Panc1 (cell line): ENCODE measurements at regions not wholly inside any gene's neighbourhood (a gene's known extent, or its start where the extent isn't known, plus 50 kb on each side); places are given as distances from the start of the nearest gene placed in this dataset.

Experiments
- ATAC-seq: fragments of 200-7000 bp; cut with Tn5 transposase; 2 replicates; pipeline ENCODE4 v1.9.1; 2020; ENCODE audit warnings: mild to moderate bottlenecking, moderate library complexity
- BruUV-seq: library from RNA; stranded (reverse); fragments of 400-500 nt; replicated peaks from 2 replicates; lab custom pipeline; 2021; lab: Mats Ljungman, UMichigan
- CTCF ChIA-PET: fragments of 300-600 bp; sonication (Branson Sonifier 250); formaldehyde crosslinking; loops from one replicate; lab custom pipeline; 2022; ENCODE audit warnings: antibody characterized with exemption; lab: Charles Lee
- POLR2A ChIA-PET: fragments of 300-600 bp; sonication (Branson Sonifier 250); formaldehyde crosslinking; loops from one replicate; lab custom pipeline; 2022; ENCODE audit warnings: antibody characterized with exemption; lab: Charles Lee
- DNase-seq: peaks from one replicate; pipeline ENCODE4 v3.0.0-alpha.2; 2010; ENCODE audit warnings: low read depth, low spot score
- H3K27ac ChIP-seq: 2 replicates; pipeline ENCODE4 v1.5.1; 2011; ENCODE audit warnings: mild to moderate bottlenecking, low read length, inconsistent platforms
- H3K27me3 ChIP-seq: fragments of 200-500 bp; sonication (Bioruptor generic); 2 replicates; pipeline ENCODE4 v1.6.0; 2014; ENCODE audit warnings: low read length, inconsistent platforms; ENCODE audit not compliant: control insufficient read depth, insufficient read depth
- H3K36me3 ChIP-seq: fragments of 200-500 bp; sonication (Bioruptor generic); 2 replicates; pipeline ENCODE4 v1.5.1; 2014; ENCODE audit warnings: inconsistent platforms, mild to moderate bottlenecking, low read length, moderate library complexity; ENCODE audit not compliant: control insufficient read depth, insufficient read depth
- H3K4me1 ChIP-seq: 2 replicates; pipeline ENCODE4 v1.5.1; 2011; ENCODE audit warnings: inconsistent platforms, mild to moderate bottlenecking, low read length, moderate library complexity; ENCODE audit not compliant: control insufficient read depth, insufficient read depth
- H3K4me3 ChIP-seq, 2 experiments: 2 replicates each; pipeline ENCODE4 v1.5.1; 2011 to 2012; ENCODE audit warnings: low read depth in 2 of 2, low read length in 2 of 2, mild to moderate bottlenecking in 2 of 2, inconsistent platforms in 1 of 2, moderate library complexity in 1 of 2
- H3K9me3 ChIP-seq: fragments of 200-500 bp; sonication (Bioruptor generic); 2 replicates; pipeline ENCODE4 v1.5.1; 2014; ENCODE audit warnings: low read depth, mild to moderate bottlenecking, inconsistent platforms, low read length, moderate library complexity; ENCODE audit not compliant: control insufficient read depth, insufficient read depth
- POLR2AphosphoS5 ChIP-seq: IDR thresholded peaks from 2 replicates; pipeline ENCODE4 v1.6.1; 2012; ENCODE audit warnings: mild to moderate bottlenecking, low read depth, low read length, moderate library complexity
- SIN3A ChIP-seq: IDR thresholded peaks from 2 replicates; pipeline ENCODE4 v1.6.1; 2012; ENCODE audit warnings: low read depth, mild to moderate bottlenecking, low read length, moderate library complexity, borderline replicate concordance; ENCODE audit not compliant: insufficient read depth
- TCF7L2 ChIP-seq: IDR thresholded peaks from 2 replicates; pipeline ENCODE4 v1.6.1; 2011; ENCODE audit warnings: mild to moderate bottlenecking, low read depth, low read length, inconsistent platforms
- in situ Hi-C: cut with HindIII; loops from 2 replicates; pipeline ENCODE4 v1.10.0; 2016; ENCODE audit warnings: low sequenced_read_pairs, low pct_unique_long_range_greater_than_20kb
- intact Hi-C: fragments of 100-400 bp; cut with micrococcal nuclease; formaldehyde crosslinking; loops from one replicate; pipeline ENCODE4 v1.10.0; 2022; ENCODE audit not compliant: unreplicated experiment
- TF ChIP-seq, protein P1 (sequence below), 2 experiments: IDR thresholded peaks; 2 replicates each; pipeline ENCODE4 v1.6.1; 2011 to 2012; ENCODE audit warnings: low read depth in 2 of 2, control low read depth in 1 of 2, low read length in 1 of 2, mild to moderate bottlenecking in 1 of 2, moderate library complexity in 1 of 2; ENCODE audit not compliant: insufficient read depth in 1 of 2
- TF ChIP-seq, protein P2 (sequence below): fragments of 450-650 bp; IDR thresholded peaks from 2 replicates; pipeline ENCODE4 v1.5.1; 2017; ENCODE audit warnings: mild to moderate bottlenecking

DNA sequence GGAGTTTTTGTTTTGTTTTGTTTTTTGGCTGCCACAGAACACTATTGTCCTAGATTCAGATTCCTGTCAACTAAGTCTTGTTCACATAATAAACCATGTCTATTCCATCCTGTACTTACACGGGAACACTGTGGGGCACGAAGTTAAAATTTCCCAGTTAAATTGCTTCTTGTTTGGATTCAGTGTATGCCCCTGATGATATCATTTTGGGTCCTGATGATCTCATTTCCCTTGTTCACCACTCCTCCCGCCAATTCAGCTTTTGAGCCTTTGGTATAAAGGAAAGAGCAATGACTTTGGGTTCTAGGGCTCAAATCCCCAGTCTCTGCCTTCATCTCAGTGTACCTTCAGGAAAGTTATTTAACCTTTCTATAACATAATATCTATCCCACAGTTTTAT, 333.5 kb downstream of the FBXW7 start:
- H3K27me3 ChIP-seq = no peaks in the 10 kb centered on the region; the same call in 1 of the 2 replicates
- H3K27ac ChIP-seq = no peak overlapping the region
- in situ Hi-C loops = no loop called here
- H3K4me1 ChIP-seq = no peaks in the 10 kb centered on the region
- POLR2A ChIA-PET = no interaction called here
- no TSS peak for BruUV-seq
- DNase-seq (no peak), ATAC-seq (no peak)
- CTCF ChIA-PET = no interaction called here
- no peaks in the 10 kb centered on the region for H3K36me3 ChIP-seq
- H3K4me3 ChIP-seq = no peak overlapping the region
- intact Hi-C loops = no loop called here
- H3K9me3 ChIP-seq = no peaks in the 10 kb centered on the region
- TF ChIP-seq, protein P1, sequence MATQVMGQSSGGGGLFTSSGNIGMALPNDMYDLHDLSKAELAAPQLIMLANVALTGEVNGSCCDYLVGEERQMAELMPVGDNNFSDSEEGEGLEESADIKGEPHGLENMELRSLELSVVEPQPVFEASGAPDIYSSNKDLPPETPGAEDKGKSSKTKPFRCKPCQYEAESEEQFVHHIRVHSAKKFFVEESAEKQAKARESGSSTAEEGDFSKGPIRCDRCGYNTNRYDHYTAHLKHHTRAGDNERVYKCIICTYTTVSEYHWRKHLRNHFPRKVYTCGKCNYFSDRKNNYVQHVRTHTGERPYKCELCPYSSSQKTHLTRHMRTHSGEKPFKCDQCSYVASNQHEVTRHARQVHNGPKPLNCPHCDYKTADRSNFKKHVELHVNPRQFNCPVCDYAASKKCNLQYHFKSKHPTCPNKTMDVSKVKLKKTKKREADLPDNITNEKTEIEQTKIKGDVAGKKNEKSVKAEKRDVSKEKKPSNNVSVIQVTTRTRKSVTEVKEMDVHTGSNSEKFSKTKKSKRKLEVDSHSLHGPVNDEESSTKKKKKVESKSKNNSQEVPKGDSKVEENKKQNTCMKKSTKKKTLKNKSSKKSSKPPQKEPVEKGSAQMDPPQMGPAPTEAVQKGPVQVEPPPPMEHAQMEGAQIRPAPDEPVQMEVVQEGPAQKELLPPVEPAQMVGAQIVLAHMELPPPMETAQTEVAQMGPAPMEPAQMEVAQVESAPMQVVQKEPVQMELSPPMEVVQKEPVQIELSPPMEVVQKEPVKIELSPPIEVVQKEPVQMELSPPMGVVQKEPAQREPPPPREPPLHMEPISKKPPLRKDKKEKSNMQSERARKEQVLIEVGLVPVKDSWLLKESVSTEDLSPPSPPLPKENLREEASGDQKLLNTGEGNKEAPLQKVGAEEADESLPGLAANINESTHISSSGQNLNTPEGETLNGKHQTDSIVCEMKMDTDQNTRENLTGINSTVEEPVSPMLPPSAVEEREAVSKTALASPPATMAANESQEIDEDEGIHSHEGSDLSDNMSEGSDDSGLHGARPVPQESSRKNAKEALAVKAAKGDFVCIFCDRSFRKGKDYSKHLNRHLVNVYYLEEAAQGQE (IDR thresholded peaks at IDR 0.05; ENCODE audit: insufficient read depth in 1 of 2, low read depth in 2 of 2, low read length in 1 of 2) = no peak
- TF ChIP-seq, protein P2, sequence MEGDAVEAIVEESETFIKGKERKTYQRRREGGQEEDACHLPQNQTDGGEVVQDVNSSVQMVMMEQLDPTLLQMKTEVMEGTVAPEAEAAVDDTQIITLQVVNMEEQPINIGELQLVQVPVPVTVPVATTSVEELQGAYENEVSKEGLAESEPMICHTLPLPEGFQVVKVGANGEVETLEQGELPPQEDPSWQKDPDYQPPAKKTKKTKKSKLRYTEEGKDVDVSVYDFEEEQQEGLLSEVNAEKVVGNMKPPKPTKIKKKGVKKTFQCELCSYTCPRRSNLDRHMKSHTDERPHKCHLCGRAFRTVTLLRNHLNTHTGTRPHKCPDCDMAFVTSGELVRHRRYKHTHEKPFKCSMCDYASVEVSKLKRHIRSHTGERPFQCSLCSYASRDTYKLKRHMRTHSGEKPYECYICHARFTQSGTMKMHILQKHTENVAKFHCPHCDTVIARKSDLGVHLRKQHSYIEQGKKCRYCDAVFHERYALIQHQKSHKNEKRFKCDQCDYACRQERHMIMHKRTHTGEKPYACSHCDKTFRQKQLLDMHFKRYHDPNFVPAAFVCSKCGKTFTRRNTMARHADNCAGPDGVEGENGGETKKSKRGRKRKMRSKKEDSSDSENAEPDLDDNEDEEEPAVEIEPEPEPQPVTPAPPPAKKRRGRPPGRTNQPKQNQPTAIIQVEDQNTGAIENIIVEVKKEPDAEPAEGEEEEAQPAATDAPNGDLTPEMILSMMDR = no peak
- TF ChIP-seq SIN3A = no peak

DNA sequence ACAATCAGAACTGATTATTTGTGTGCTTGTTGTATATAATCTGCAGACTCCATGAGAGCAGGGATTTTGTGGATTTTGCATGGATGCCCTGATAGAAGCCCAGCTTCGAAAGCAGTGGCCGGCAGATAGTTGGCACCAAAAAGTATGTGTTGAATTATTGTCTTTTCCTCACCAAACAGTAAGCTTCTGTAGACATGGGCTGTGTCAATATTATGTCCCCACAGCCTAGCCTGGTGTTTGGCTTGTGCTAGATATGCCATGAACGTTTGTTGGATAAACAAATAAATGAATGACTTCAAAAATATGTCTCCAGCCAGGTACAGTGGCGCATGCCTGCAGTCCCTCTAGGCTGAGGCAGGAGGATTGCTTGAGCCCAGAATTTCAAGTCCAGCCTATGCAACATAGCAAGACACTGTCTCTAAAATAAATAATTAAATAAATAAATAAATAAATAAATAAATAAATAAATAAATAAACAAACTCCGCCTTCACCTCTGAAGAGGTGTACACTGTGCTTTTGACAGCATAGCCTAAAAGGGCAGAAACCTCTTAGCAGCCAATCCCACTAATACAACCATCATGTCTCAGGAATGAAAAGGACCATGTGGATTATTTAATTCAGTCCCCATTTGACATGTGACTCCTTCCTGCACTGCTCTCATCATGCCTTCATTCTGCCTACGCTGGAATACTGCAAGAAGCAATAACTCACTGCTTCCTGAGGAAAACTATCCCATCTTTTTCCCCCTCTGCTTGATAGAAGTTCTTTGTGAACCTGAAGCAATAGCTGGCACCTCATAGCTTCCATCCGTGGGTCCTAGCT, 335.2 kb downstream of the FBXW7 start:
- Histone ChIP-seq H3K27me3 (no peaks in the 10 kb centered on the region; the same call in 1 of the 2 replicates), H3K27ac (no peak overlapping the region), H3K9me3 (no peaks in the 10 kb centered on the region), H3K36me3 (no peaks in the 10 kb centered on the region), H3K4me1 (no peaks in the 10 kb centered on the region), H3K4me3 (no peak overlapping the region)
- POLR2A ChIA-PET = no interaction called here
- BruUV-seq = no TSS peak
- ATAC-seq (no peak), DNase-seq (no peak)
- in situ Hi-C loops = no loop called here
- no peak for TF ChIP-seq POLR2AphosphoS5
- no peak for TF ChIP-seq SIN3A
- TF ChIP-seq, protein P2 = no peak
- TF ChIP-seq, protein P1 (IDR thresholded peaks at IDR 0.05; ENCODE audit: insufficient read depth in 1 of 2, low read depth in 2 of 2, low read length in 1 of 2) = no peak
- TF ChIP-seq TCF7L2 = no peak
- intact Hi-C loops = no loop called here
- CTCF ChIA-PET = interaction anchor here (0.7 kb wide), 1 partner anchor 162 kb away, joined by 4 read pairs; no protein-coding TSS in a partner anchor
